ENCODE measurements at regions not wholly inside any gene's neighbourhood (a gene's known extent, or its start where the extent isn't known, plus 50 kb on each side); places are given as distances from the start of the nearest gene placed in this dataset.

DNA sequence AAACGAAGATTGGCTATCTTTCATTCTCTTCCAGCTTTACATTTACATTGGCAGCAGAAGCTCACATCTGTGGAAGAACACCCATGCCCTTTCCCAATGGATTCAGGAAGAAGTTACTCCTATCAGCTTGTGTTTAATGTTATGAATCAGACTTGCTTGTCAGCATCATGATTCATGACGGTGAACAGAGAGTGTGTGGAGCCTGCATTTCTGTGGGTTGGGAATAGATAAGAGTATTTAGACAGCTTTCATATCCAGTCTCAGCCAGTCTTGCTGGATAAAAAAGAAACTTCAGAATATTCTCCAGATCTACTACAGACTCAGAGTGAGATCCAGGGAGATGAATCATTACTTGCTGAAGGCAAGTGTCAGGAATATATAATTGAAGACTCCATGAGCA, 812.9 kb upstream of the ZNF608 start:
- H3K9me3 Mint-ChIP-seq = peaks cover 7% of the 10 kb centered on the region
- H3K4me1 Mint-ChIP-seq = no peaks in the 10 kb centered on the region
- no peaks in the 10 kb centered on the region for H3K36me3 Mint-ChIP-seq
- no peak overlapping the region for H3K4me3 Mint-ChIP-seq
- CTCF ChIA-PET = no interaction called here
- H3K27me3 Mint-ChIP-seq = no peaks in the 10 kb centered on the region
- DNase-seq = no peak
- no peak overlapping the region for H3K27ac Mint-ChIP-seq

GRCh38 chr5:125560476-125561225, 814.2 kb upstream of the ZNF608 start:
- Mint-ChIP-seq H3K9me3 (peaks cover 8% of the 10 kb centered on the region), H3K36me3 (no peaks in the 10 kb centered on the region), H3K4me3 (no peak overlapping the region), H3K4me1 (no peaks in the 10 kb centered on the region), H3K27me3 (no peaks in the 10 kb centered on the region), H3K27ac (no peak overlapping the region)
- DNase-seq = no peak
- CTCF ChIA-PET = no interaction called here

GRCh38 chr5:125564317-125564975, 818.0 kb upstream of the ZNF608 start:
- no peaks in the 10 kb centered on the region for H3K36me3 Mint-ChIP-seq
- no peak overlapping the region for H3K27ac Mint-ChIP-seq
- no peaks in the 10 kb centered on the region for H3K27me3 Mint-ChIP-seq
- no peaks in the 10 kb centered on the region for H3K4me1 Mint-ChIP-seq
- CTCF ChIA-PET = no interaction called here
- no peak for DNase-seq
- no peak overlapping the region for H3K4me3 Mint-ChIP-seq
- H3K9me3 Mint-ChIP-seq = peaks cover 14% of the 10 kb centered on the region

- H3K36me3 Mint-ChIP-seq = no peaks in the 10 kb centered on the region
- H3K4me3 Mint-ChIP-seq = no peak overlapping the region
- no peaks in the 10 kb centered on the region for H3K4me1 Mint-ChIP-seq
- no peak for DNase-seq
- no peaks in the 10 kb centered on the region for H3K27me3 Mint-ChIP-seq
- H3K9me3 Mint-ChIP-seq = peaks cover 13% of the 10 kb centered on the region
- CTCF ChIA-PET = no interaction called here
- H3K27ac Mint-ChIP-seq = no peak overlapping the region
Measured at GRCh38 chr5:125574491-125575044, 828.1 kb upstream of the ZNF608 start.

DNA sequence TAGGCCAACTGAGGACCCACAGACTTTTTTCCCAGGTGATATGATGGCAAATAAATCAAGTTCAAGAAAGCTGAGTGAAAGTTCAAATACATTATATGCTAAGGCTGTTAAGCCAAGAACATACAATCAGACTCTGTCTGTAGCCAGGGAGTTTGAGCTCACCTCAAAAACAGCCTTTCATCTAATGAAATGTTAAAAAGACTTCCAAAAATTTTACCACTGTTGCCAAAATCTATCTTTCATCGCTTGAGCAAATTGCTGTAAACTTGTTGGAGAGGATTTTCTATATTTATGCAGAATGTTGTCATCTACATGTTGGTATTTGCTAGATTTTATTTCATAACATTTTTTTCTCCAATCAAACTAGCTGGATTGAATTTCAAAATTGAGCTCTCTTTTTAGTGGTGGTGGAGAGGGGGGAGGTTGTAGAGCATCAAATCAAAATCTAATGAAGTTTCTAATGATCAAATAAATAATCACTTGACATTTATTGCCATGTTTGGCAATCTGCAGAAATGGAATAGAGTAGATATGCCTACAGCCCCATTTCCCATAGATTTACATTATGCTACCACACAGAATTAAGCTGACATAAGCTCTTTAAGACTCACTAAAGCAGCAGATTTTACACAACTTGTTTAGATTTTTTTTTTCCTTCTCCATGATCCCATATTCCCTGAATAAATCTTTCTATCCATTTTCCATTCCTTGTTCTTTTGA, 828.9 kb upstream of the ZNF608 start:
- Mint-ChIP-seq H3K27me3 (no peaks in the 10 kb centered on the region), H3K36me3 (no peaks in the 10 kb centered on the region), H3K4me1 (no peaks in the 10 kb centered on the region), H3K4me3 (no peak overlapping the region), H3K27ac (no peak overlapping the region), H3K9me3 (peaks cover 12% of the 10 kb centered on the region)
- no peak for DNase-seq
- CTCF ChIA-PET = no interaction called here

DNA sequence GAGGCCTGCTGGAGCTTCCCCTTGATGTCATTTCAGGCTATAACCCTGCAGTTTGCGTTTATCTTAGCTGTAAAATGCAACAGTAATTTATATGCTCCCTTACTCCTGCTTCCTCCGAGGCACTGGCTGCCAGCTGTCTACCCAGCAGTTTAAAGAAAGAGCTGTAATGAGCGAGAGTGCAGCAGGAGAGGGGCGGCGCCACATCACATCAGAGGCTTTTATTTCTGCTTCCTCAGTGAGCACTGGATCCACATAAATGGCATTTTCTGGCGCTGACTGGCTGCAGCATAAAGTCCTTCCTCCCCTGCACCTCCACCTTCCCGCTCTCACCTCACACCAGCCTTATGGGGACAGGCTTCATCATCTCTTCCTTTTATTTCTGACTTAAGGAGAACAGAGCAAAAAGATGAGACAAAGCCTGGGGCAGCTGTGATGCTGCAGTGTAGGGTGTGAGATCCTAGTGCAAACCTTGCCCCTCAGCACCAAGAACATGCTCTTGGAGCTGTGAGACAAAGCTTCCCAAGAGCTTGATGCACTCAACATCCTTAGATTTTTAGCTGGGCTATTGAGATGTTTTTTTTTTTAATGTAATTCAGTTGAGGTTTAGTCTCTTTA, 829.6 kb upstream of the ZNF608 start:
- H3K4me3 Mint-ChIP-seq = no peak overlapping the region
- H3K27me3 Mint-ChIP-seq = no peaks in the 10 kb centered on the region
- peaks cover 9% of the 10 kb centered on the region for H3K9me3 Mint-ChIP-seq
- DNase-seq = no peak
- CTCF ChIA-PET = no interaction called here
- H3K27ac Mint-ChIP-seq = no peak overlapping the region
- H3K36me3 Mint-ChIP-seq = no peaks in the 10 kb centered on the region
- no peaks in the 10 kb centered on the region for H3K4me1 Mint-ChIP-seq

GRCh38 chr5:125576822-125577221, 830.4 kb upstream of the ZNF608 start:
- Mint-ChIP-seq H3K4me1 (no peaks in the 10 kb centered on the region), H3K36me3 (no peaks in the 10 kb centered on the region), H3K27ac (no peak overlapping the region), H3K9me3 (peaks cover 11% of the 10 kb centered on the region), H3K4me3 (no peak overlapping the region), H3K27me3 (no peaks in the 10 kb centered on the region)
- CTCF ChIA-PET = no interaction called here
- no peak for DNase-seq

DNA sequence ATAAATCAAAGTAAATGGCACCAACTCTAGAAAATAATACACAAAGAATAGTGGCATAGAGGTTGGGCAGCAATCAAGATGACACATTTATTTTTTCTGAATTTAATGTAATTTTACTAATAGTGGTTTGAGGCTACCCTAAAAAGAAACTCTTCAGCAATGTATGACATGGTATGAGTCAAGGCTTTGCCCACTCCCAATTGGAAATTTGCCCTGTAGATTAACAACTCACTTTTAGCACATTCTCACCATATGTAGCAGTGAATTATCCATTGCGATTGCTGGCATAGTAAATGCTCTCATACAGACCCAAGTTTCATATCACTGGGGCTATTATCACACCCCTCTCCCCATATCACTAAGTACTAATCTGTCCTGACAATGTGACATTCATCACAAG, 832.1 kb upstream of the ZNF608 start:
- Mint-ChIP-seq H3K27ac (no peak overlapping the region), H3K4me3 (no peak overlapping the region), H3K9me3 (peaks cover 5% of the 10 kb centered on the region), H3K36me3 (no peaks in the 10 kb centered on the region), H3K4me1 (no peaks in the 10 kb centered on the region), H3K27me3 (no peaks in the 10 kb centered on the region)
- no peak for DNase-seq
- CTCF ChIA-PET = no interaction called here

- DNase-seq = no peak
- Mint-ChIP-seq H3K4me3 (no peak overlapping the region), H3K27me3 (no peaks in the 10 kb centered on the region), H3K27ac (no peak overlapping the region), H3K4me1 (no peaks in the 10 kb centered on the region), H3K9me3 (peaks cover 3% of the 10 kb centered on the region), H3K36me3 (no peaks in the 10 kb centered on the region)
- CTCF ChIA-PET = no interaction called here
Measured at GRCh38 chr5:125579182-125579581, 832.7 kb upstream of the ZNF608 start.

- H3K27ac Mint-ChIP-seq = no peak overlapping the region
- H3K4me1 Mint-ChIP-seq = no peaks in the 10 kb centered on the region
- DNase-seq = no peak
- no peaks in the 10 kb centered on the region for H3K27me3 Mint-ChIP-seq
- H3K4me3 Mint-ChIP-seq = no peak overlapping the region
- no peaks in the 10 kb centered on the region for H3K36me3 Mint-ChIP-seq
- peaks cover 6% of the 10 kb centered on the region for H3K9me3 Mint-ChIP-seq
- CTCF ChIA-PET = no interaction called here
Measured at GRCh38 chr5:125581311-125581710, 834.9 kb upstream of the ZNF608 start.

- CTCF ChIA-PET = no interaction called here
- no peak overlapping the region for H3K4me3 Mint-ChIP-seq
- H3K9me3 Mint-ChIP-seq = peaks cover 11% of the 10 kb centered on the region
- H3K27me3 Mint-ChIP-seq = no peaks in the 10 kb centered on the region
- H3K36me3 Mint-ChIP-seq = no peaks in the 10 kb centered on the region
- no peak for DNase-seq
- H3K27ac Mint-ChIP-seq = no peak overlapping the region
- H3K4me1 Mint-ChIP-seq = no peaks in the 10 kb centered on the region
Measured at GRCh38 chr5:125582352-125582751, 835.9 kb upstream of the ZNF608 start.

- Mint-ChIP-seq H3K9me3 (peaks cover 9% of the 10 kb centered on the region), H3K4me3 (no peak overlapping the region), H3K4me1 (no peaks in the 10 kb centered on the region), H3K36me3 (no peaks in the 10 kb centered on the region), H3K27me3 (no peaks in the 10 kb centered on the region), H3K27ac (no peak overlapping the region)
- no peak for DNase-seq
- CTCF ChIA-PET = no interaction called here
Measured at GRCh38 chr5:125583321-125584139, 837.1 kb upstream of the ZNF608 start.

GRCh38 chr5:125584140-125584520, 837.7 kb upstream of the ZNF608 start:
- CTCF ChIA-PET = no interaction called here
- no peak overlapping the region for H3K4me3 Mint-ChIP-seq
- H3K27me3 Mint-ChIP-seq = no peaks in the 10 kb centered on the region
- peaks cover 12% of the 10 kb centered on the region for H3K9me3 Mint-ChIP-seq
- no peak overlapping the region for H3K27ac Mint-ChIP-seq
- no peaks in the 10 kb centered on the region for H3K4me1 Mint-ChIP-seq
- no peaks in the 10 kb centered on the region for H3K36me3 Mint-ChIP-seq
- DNase-seq = no peak

DNA sequence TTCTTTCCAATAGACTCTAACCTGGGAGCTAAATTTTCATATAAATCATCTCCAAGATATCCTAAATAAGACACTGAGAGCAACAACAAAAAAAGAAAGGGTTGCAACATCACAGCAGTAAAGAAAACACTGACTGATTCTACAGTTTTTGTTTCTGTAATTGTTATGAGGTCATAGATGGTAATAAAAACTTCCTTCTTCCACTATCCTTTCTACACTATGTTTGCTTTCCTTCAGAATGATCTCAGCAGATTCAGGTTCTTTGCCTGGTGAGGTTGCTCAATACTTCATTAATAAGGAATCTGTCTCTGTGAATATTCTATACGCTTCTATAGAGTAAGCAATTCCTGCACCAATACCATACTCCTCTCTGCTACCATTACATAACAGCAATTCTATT, 835.6 kb upstream of the GRAMD2B start:
- H3K4me1 Mint-ChIP-seq = no peaks in the 10 kb centered on the region
- CTCF ChIA-PET = no interaction called here

More for the DNA sequence above, 835.6 kb upstream of the GRAMD2B start:
- Mint-ChIP-seq H3K27ac (no peak overlapping the region), H3K4me3 (no peak overlapping the region), H3K27me3 (no peaks in the 10 kb centered on the region), H3K36me3 (no peaks in the 10 kb centered on the region), H3K9me3 (peaks cover 15% of the 10 kb centered on the region)
- DNase-seq = no peak
